H1 (cell line): ENCODE measurements at regions not wholly inside any gene's neighbourhood (a gene's known extent, or its start where the extent isn't known, plus 50 kb on each side); places are given as distances from the start of the nearest gene placed in this dataset.

Experiments used
- CTCF ChIA-PET: fragments of 300-600 bp; sonication (Branson Sonifier 250); formaldehyde crosslinking; loops from one replicate; lab custom pipeline; 2021; ENCODE audit not compliant: partially characterized antibody; lab: Charles Lee
- POLR2A ChIA-PET: fragments of 300-600 bp; sonication (Branson Sonifier 250); formaldehyde crosslinking; loops from one replicate; lab custom pipeline; 2021; ENCODE audit warnings: inconsistent platforms; ENCODE audit not compliant: partially characterized antibody; lab: Charles Lee
- DNase-seq, 2 experiments: peaks; one replicate each; pipeline versions ENCODE4 v3.0.0 to v3.0.0-alpha.2; 2010 to 2022; ENCODE audit warnings: low spot score in 2 of 2, low read depth in 1 of 2, mixed read lengths in 1 of 2
- FAIRE-seq: peaks from 2 replicates; lab custom pipeline; 2011; peaks lifted over from hg19 to GRCh38; lab: Jason Lieb, UNC
- H2AFZ ChIP-seq: 2 replicates; pipeline ENCODE4 v1.8.1; 2012; ENCODE audit warnings: low read length, inconsistent platforms
- H2AK5ac ChIP-seq: 2 replicates; pipeline ENCODE4 v1.6.1; 2013; ENCODE audit warnings: low read depth, low read length
- H2BK120ac ChIP-seq: replicated peaks from 2 replicates; pipeline ENCODE3; 2013; ENCODE audit warnings: low read depth, low read length, inconsistent platforms
- H2BK12ac ChIP-seq: 2 replicates; pipeline ENCODE4 v1.6.1; 2013; ENCODE audit warnings: low read depth, low read length
- H2BK15ac ChIP-seq: 2 replicates; pipeline ENCODE4 v1.6.1; 2013; ENCODE audit warnings: low read length
- H2BK20ac ChIP-seq: 2 replicates; pipeline ENCODE4 v1.6.1; 2013; ENCODE audit warnings: low read length
- H2BK5ac ChIP-seq: 2 replicates; pipeline ENCODE4 v1.6.1; 2013; ENCODE audit warnings: low read depth, low read length
- H3K14ac ChIP-seq: 2 replicates; pipeline ENCODE4 v1.6.1; 2013; ENCODE audit warnings: inconsistent platforms; ENCODE audit not compliant: insufficient read length
- H3K18ac ChIP-seq: 2 replicates; pipeline ENCODE4 v1.6.1; 2013; ENCODE audit warnings: low read length; ENCODE audit errors: extremely low read depth
- H3K23ac ChIP-seq: 2 replicates; pipeline ENCODE4 v1.6.1; 2013; ENCODE audit warnings: inconsistent platforms; ENCODE audit not compliant: insufficient read length
- H3K23me2 ChIP-seq: 2 replicates; pipeline ENCODE4 v1.6.1; 2013; ENCODE audit warnings: low read depth, low read length
- H3K27ac ChIP-seq: 2 replicates; pipeline ENCODE4 v1.6.1; 2011; ENCODE audit warnings: low read depth, low read length, inconsistent platforms
- H3K27me3 ChIP-seq, 4 experiments: replicated peaks in 1 of 4; 1 replicate in 1 of 4; 2 replicates in 3 of 4; pipeline versions ENCODE4 v1.6.1 to v1.8.1; 2011 to 2013; ENCODE audit warnings: low read length in 3 of 4, mild to moderate bottlenecking in 3 of 4, inconsistent platforms in 2 of 4, mixed read lengths in 2 of 4, moderate library complexity in 1 of 4; ENCODE audit not compliant: control insufficient read depth in 3 of 4, insufficient read depth in 3 of 4; ENCODE audit errors: extremely low read depth in 1 of 4
- H3K36me3 ChIP-seq, 4 experiments: 2 replicates each; pipeline versions ENCODE4 v1.6.1 to v1.8.1; 2011 to 2013; ENCODE audit warnings: mild to moderate bottlenecking in 4 of 4, low read length in 3 of 4, moderate library complexity in 2 of 4, control low read depth in 1 of 4, inconsistent platforms in 1 of 4; ENCODE audit not compliant: insufficient read depth in 4 of 4, control insufficient read depth in 2 of 4
- H3K4ac ChIP-seq: replicated peaks from 2 replicates; pipeline ENCODE3; 2013; ENCODE audit warnings: low read length, low read depth, mixed read lengths, inconsistent platforms; ENCODE audit not compliant: insufficient read length
- H3K4me1 ChIP-seq, 4 experiments: replicated peaks in 1 of 4; 1 replicate in 1 of 4; 2 replicates in 3 of 4; pipeline versions ENCODE4 v1.6.1 to v1.8.1; 2011 to 2013; ENCODE audit warnings: low read length in 3 of 4, inconsistent platforms in 2 of 4, mixed read lengths in 1 of 4; ENCODE audit not compliant: insufficient read depth in 4 of 4, control insufficient read depth in 3 of 4
- H3K4me2 ChIP-seq, 2 experiments: 2 replicates each; pipeline versions ENCODE4 v1.6.1 to v1.8.1; 2011 to 2013; ENCODE audit warnings: low read depth in 2 of 2, low read length in 2 of 2, control low read depth in 1 of 2, inconsistent platforms in 1 of 2, mild to moderate bottlenecking in 1 of 2; ENCODE audit not compliant: insufficient read depth in 1 of 2
- H3K4me3 ChIP-seq, 4 experiments: fragments of 200-600, 300-600 bp in 1 of 4; sonication (generic), shearing (Covaris generic), sonication (Bioruptor Twin) in 1 of 4; 2 replicates each; pipeline versions ENCODE4 v1.5.1 to v1.8.1; 2011 to 2016; ENCODE audit warnings: low read length in 4 of 4, low read depth in 3 of 4, control low read depth in 2 of 4, inconsistent platforms in 2 of 4, mild to moderate bottlenecking in 2 of 4, mixed read lengths in 1 of 4, moderate library complexity in 1 of 4; ENCODE audit not compliant: insufficient read depth in 2 of 4; ENCODE audit errors: extremely low read depth in 1 of 4
- H3K56ac ChIP-seq: replicated peaks from 2 replicates; pipeline ENCODE3; 2013; ENCODE audit warnings: low read depth, mild to moderate bottlenecking, mixed read lengths, low read length, inconsistent platforms; ENCODE audit not compliant: insufficient read length
- H3K79me1 ChIP-seq: 2 replicates; pipeline ENCODE4 v1.6.1; 2013; ENCODE audit warnings: low read depth, low read length, control low read depth
- H3K79me2 ChIP-seq, 2 experiments: 2 replicates each; pipeline versions ENCODE4 v1.6.1 to v1.8.1; 2012 to 2013; ENCODE audit warnings: low read length in 2 of 2, mild to moderate bottlenecking in 2 of 2, inconsistent platforms in 1 of 2; ENCODE audit not compliant: insufficient read depth in 2 of 2, control insufficient read depth in 1 of 2
- H3K9ac ChIP-seq, 4 experiments: replicated peaks in 1 of 4; 1 replicate in 1 of 4; 2 replicates in 3 of 4; pipeline versions ENCODE4 v1.6.1 to v1.8.1; 2011 to 2013; ENCODE audit warnings: low read depth in 3 of 4, low read length in 3 of 4, control low read depth in 2 of 4, mild to moderate bottlenecking in 2 of 4, moderate library complexity in 2 of 4, inconsistent platforms in 1 of 4; ENCODE audit errors: extremely low read depth in 1 of 4
- H3K9me3 ChIP-seq, 2 experiments: 2 replicates each; pipeline versions ENCODE4 v1.6.1 to v1.8.1; 2012 to 2013; ENCODE audit warnings: mild to moderate bottlenecking in 2 of 2, moderate library complexity in 2 of 2, control low read depth in 1 of 2, inconsistent platforms in 1 of 2, low read depth in 1 of 2, low read length in 1 of 2, mixed read lengths in 1 of 2; ENCODE audit not compliant: insufficient read depth in 2 of 2
- H4K20me1 ChIP-seq, 2 experiments: replicated peaks in 1 of 2; 2 replicates each; pipeline versions ENCODE3 to v1.8.1; 2011 to 2013; ENCODE audit warnings: inconsistent platforms in 2 of 2, low read length in 2 of 2, mild to moderate bottlenecking in 1 of 2; ENCODE audit not compliant: insufficient read depth in 2 of 2, control insufficient read depth in 1 of 2
- H4K5ac ChIP-seq: 2 replicates; pipeline ENCODE4 v1.6.1; 2013; ENCODE audit warnings: low read length, low read depth, mixed read lengths, inconsistent platforms; ENCODE audit not compliant: insufficient read length
- H4K8ac ChIP-seq: 2 replicates; pipeline ENCODE4 v1.8.0; 2013; ENCODE audit warnings: mild to moderate bottlenecking, moderate library complexity, low read length, inconsistent platforms; ENCODE audit not compliant: insufficient read depth; ENCODE audit errors: extremely low read depth
- H4K91ac ChIP-seq: replicated peaks from 2 replicates; pipeline ENCODE3; 2013; ENCODE audit warnings: low read length, mixed read lengths, inconsistent platforms; ENCODE audit not compliant: insufficient read length
- GTF2F1 ChIP-seq: IDR thresholded peaks from 2 replicates; pipeline ENCODE4 v1.6.1; 2012; ENCODE audit warnings: low read depth, low read length, improper control_type of control experiment, borderline replicate concordance
- RNF2 ChIP-seq: fragments of 200-900, 300-1000 bp; sonication (generic); IDR thresholded peaks from 2 replicates; pipeline ENCODE4 v1.7.1; 2016; ENCODE audit warnings: borderline replicate concordance, low read depth, mild to moderate bottlenecking, antibody characterized with exemption, low read length; ENCODE audit not compliant: poor library complexity, severe bottlenecking; ENCODE audit errors: missing control alignments
- WGBS, 2 experiments: shearing (Covaris generic) in 1 of 2; methylation state at CpG; one replicate each; pipeline versions ENCODE4 v1.1.6 to v1.1.7; 2013 to 2015; ENCODE audit warnings: low lambda C conversion rate in 2 of 2, mixed read lengths in 2 of 2, inconsistent platforms in 1 of 2, low coverage in 1 of 2, missing lambda C conversion rate in 1 of 2; ENCODE audit not compliant: insufficient replicate concordance in 2 of 2, insufficient coverage in 1 of 2, insufficient read length in 1 of 2; ENCODE audit errors: extremely low coverage in 1 of 2, missing lambda C conversion rate in 1 of 2; 5-methylcytosine and 5-hydroxymethylcytosine counted together

DNA sequence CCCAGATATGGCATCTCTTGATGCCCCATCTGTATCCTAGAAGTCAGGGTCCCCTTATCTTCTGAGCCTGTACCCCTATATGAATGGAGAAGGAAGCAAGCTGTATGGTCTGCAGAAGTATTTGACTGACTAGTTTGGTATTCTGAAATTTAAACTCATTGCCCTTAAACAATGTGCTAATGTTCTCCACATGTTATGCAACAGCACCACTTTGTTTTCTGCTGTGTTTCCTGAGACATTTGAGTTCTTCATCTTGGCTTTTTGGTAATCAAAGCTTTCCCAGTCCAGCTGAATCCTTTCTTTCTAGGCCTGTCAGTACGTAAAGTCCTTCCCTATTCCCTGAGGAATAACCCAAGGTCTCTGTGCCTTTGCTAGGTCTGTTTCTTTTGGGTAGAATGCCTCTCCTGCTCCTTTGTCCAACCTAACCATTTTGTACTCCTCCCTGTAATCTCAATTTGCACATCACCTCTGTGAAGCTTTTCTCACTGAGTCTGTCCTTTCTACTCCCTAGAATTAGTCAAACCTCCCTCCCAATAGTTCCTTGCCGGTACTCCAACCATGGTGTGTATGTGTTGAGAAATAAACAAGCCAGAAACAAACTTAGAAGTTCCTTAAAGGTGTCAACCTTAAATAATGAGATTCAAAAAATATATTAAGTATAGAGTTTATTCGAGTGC lies 72.1 kb upstream of the HSPB3 start:
- Histone ChIP-seq H4K5ac (no peak overlapping the region), H2BK120ac (no peak overlapping the region), H3K36me3 (peaks cover 0 to 2% (median 0%) of the 10 kb centered on the region in 4 experiments; a peak in 1 of 8 replicates), H3K56ac (no peak overlapping the region), H3K14ac (no peak overlapping the region), H4K91ac (no peak overlapping the region), H3K23ac (no peak overlapping the region), H2AFZ (no peak overlapping the region), H3K4me1 (no peaks in the 10 kb centered on the region), H2BK5ac (no peak overlapping the region), H2BK20ac (no peak overlapping the region), H2AK5ac (no peak overlapping the region), H4K8ac (no peak overlapping the region), H3K79me1 (no peaks in the 10 kb centered on the region), H3K9me3 (peaks cover 5 to 19% of the 10 kb centered on the region in 2 experiments; a peak in 2 of 4 replicates), H3K4me3 (no peak overlapping the region), H3K4me2 (no peak overlapping the region), H4K20me1 (no peaks in the 10 kb centered on the region), H3K4ac (no peak overlapping the region), H3K79me2 (no peaks in the 10 kb centered on the region), H3K27me3 (no peaks in the 10 kb centered on the region), H2BK15ac (no peak overlapping the region), H2BK12ac (no peak overlapping the region), H3K9ac (no peak overlapping the region), H3K27ac (no peak overlapping the region), H3K18ac (no peak overlapping the region), H3K23me2 (no peaks in the 10 kb centered on the region)
- DNase-seq, result no peak
- CTCF ChIA-PET, result no interaction called here
- POLR2A ChIA-PET, result no interaction called here
- TF ChIP-seq RNF2 (no peak), GTF2F1 (no peak)
- no peak for FAIRE-seq
- 90% methylated on average over 3 of the region's 3 CpGs; no CpG with 5 or more reads in 1 of the 2 experiments for WGBS, 2 experiments
